GM19025 (cell line): ENCODE measurements at regions not wholly inside any gene's neighbourhood (a gene's known extent, or its start where the extent isn't known, plus 50 kb on each side); places are given as distances from the start of the nearest gene placed in this dataset.

Experiments used
- ATAC-seq: cut with Tn5 transposase; IDR thresholded peaks from one replicate; pipeline ENCODE4 v1.9.1; 2021; ENCODE audit warnings: mild to moderate bottlenecking, low read depth, moderate library complexity; ENCODE audit not compliant: unreplicated experiment

- no peak for ATAC-seq
Measured at GRCh38 chr20:22410556-22411130, 173.7 kb downstream of the FOXA2 start.

- ATAC-seq, result no peak
Measured at GRCh38 chr20:22408521-22409402, 175.6 kb downstream of the FOXA2 start.

GRCh38 chr20:22407237-22408193, 176.9 kb downstream of the FOXA2 start:
- ATAC-seq, result no peak

GRCh38 chr20:22404419-22405170, 179.8 kb downstream of the FOXA2 start:
- no peak for ATAC-seq

- no peak for ATAC-seq
Measured at GRCh38 chr20:22403632-22404361, 180.6 kb downstream of the FOXA2 start.

- no peak for ATAC-seq
Measured at GRCh38 chr20:22403022-22403631, 181.2 kb downstream of the FOXA2 start.

GRCh38 chr20:22402550-22402949, 181.8 kb downstream of the FOXA2 start:
- ATAC-seq, result no peak

- no peak for ATAC-seq
Measured at GRCh38 chr20:22400440-22400839, 183.9 kb downstream of the FOXA2 start.

- no peak for ATAC-seq
Measured at GRCh38 chr20:22394583-22394982, 189.8 kb downstream of the FOXA2 start.

- ATAC-seq, result no peak
Measured at GRCh38 chr20:22390543-22390903, 193.8 kb downstream of the FOXA2 start.

- ATAC-seq, result no peak
Measured at GRCh38 chr20:22389836-22390542, 194.4 kb downstream of the FOXA2 start.

GRCh38 chr20:22387452-22387851, 196.9 kb downstream of the FOXA2 start:
- no peak for ATAC-seq

- ATAC-seq, result no peak
Measured at GRCh38 chr20:22386306-22386623, 198.1 kb downstream of the FOXA2 start.

- ATAC-seq, result no peak
Measured at GRCh38 chr20:22385602-22386305, 198.6 kb downstream of the FOXA2 start.

- ATAC-seq, result no peak
Measured at GRCh38 chr20:22384978-22385377, 199.4 kb downstream of the FOXA2 start.

- ATAC-seq, result no peak
Measured at GRCh38 chr20:22383156-22383555, 201.2 kb downstream of the FOXA2 start.

- no peak for ATAC-seq
Measured at GRCh38 chr20:22382742-22383141, 201.6 kb downstream of the FOXA2 start.

- ATAC-seq, result no peak
Measured at GRCh38 chr20:22381812-22382416, 202.5 kb downstream of the FOXA2 start.
